Body of pancreas (tissue), 4 donors: ENCODE measurements at regions not wholly inside any gene's neighbourhood (a gene's known extent, or its start where the extent isn't known, plus 50 kb on each side); places are given as distances from the start of the nearest gene placed in this dataset.

Experiments used
- CTCF ChIP-seq, 7 experiments: fragments of 450-650 bp in 4 of 7; fragments of 200-600 bp in 3 of 7; sonication (generic) in 3 of 7; IDR thresholded peaks; one replicate each; pipeline ENCODE4 v1.5.1; 2016 to 2019; ENCODE audit warnings: antibody characterized with exemption in 7 of 7
- POLR2A ChIP-seq, 3 donors: fragments of 450-650 bp; IDR thresholded peaks; one replicate each; pipeline ENCODE4 v1.6.1; 2016; ENCODE audit warnings: antibody characterized with exemption in 3 of 3, mild to moderate bottlenecking in 2 of 3

- TF ChIP-seq CTCF (IDR thresholded peaks at IDR 0.05) = no peak
- TF ChIP-seq POLR2A (IDR thresholded peaks at IDR 0.05) = no peak
Measured at GRCh38 chr6:56831334-56831733, 123.6 kb upstream of the BEND6 start.
